GM23338 (cell line): ENCODE measurements at regions not wholly inside any gene's neighbourhood (a gene's known extent, or its start where the extent isn't known, plus 50 kb on each side); places are given as distances from the start of the nearest gene placed in this dataset.

Experiments
- ATAC-seq: fragments of 200-7000 bp; cut with Tn5 transposase; 3 replicates; pipeline ENCODE4 v1.9.1; 2020
- DNase-seq: peaks from one replicate; pipeline ENCODE4 v3.0.0-alpha.2; 2015; ENCODE audit warnings: low spot score
- H2AFZ ChIP-seq: fragments of 200-600 bp; sonication (generic); 2 replicates; pipeline ENCODE4 v1.8.0; 2016; ENCODE audit warnings: antibody characterized with exemption, mild to moderate bottlenecking, moderate library complexity
- H3F3A ChIP-seq: fragments of 200-600 bp; sonication (generic); replicated peaks from 2 replicates; pipeline ENCODE4 v1.8.0; 2017; ENCODE audit warnings: antibody characterized with exemption, mixed run types, low read depth
- H3K27ac ChIP-seq: fragments of 200-600 bp; sonication (generic); 2 replicates; pipeline ENCODE4 v1.6.1; 2016; ENCODE audit warnings: low read depth
- H3K27me3 ChIP-seq: fragments of 200-600 bp; sonication (generic); 2 replicates; pipeline ENCODE4 v1.8.0; 2016; ENCODE audit warnings: mild to moderate bottlenecking, mixed run types, moderate library complexity; ENCODE audit not compliant: insufficient read depth
- H3K36me3 ChIP-seq: fragments of 200-600 bp; sonication (generic); 2 replicates; pipeline ENCODE4 v1.8.0; 2016; ENCODE audit warnings: mild to moderate bottlenecking; ENCODE audit not compliant: insufficient read depth
- H3K4me1 ChIP-seq: fragments of 200-600 bp; sonication (generic); 2 replicates; pipeline ENCODE4 v1.8.0; 2016; ENCODE audit warnings: mild to moderate bottlenecking, moderate library complexity; ENCODE audit not compliant: insufficient read depth
- H3K4me2 ChIP-seq: fragments of 200-600 bp; sonication (generic); 2 replicates; pipeline ENCODE4 v1.7.1; 2017; ENCODE audit warnings: mixed run types
- H3K4me3 ChIP-seq: fragments of 200-600 bp; sonication (generic); 2 replicates; pipeline ENCODE4 v1.6.1; 2016; ENCODE audit warnings: mixed run types
- H3K79me2 ChIP-seq: fragments of 200-600 bp; sonication (generic); replicated peaks from 2 replicates; pipeline ENCODE4 v1.8.0; 2017; ENCODE audit warnings: mild to moderate bottlenecking; ENCODE audit not compliant: insufficient read depth
- H3K9me2 ChIP-seq: fragments of 200-600 bp; sonication (generic); 2 replicates; pipeline ENCODE4 v1.8.0; 2017; ENCODE audit not compliant: insufficient read depth
- H4K20me1 ChIP-seq: fragments of 200-600 bp; sonication (generic); replicated peaks from 2 replicates; pipeline ENCODE4 v1.8.0; 2017; ENCODE audit warnings: mild to moderate bottlenecking; ENCODE audit not compliant: insufficient read depth
- H3K27ac Mint-ChIP-seq: 2 replicates; pipeline ENCODE4 v1.8.0; 2020; ENCODE audit warnings: inconsistent platforms, mild to moderate bottlenecking, moderate library complexity, mixed read lengths
- H3K27me3 Mint-ChIP-seq: 3 replicates; pipeline ENCODE4 v1.8.0; 2022; ENCODE audit warnings: low read depth, mild to moderate bottlenecking, moderate library complexity, mixed read lengths, inconsistent platforms; ENCODE audit not compliant: insufficient read depth, poor library complexity
- H3K36me3 Mint-ChIP-seq: 3 replicates; pipeline ENCODE4 v1.8.0; 2021; ENCODE audit warnings: low read depth, mild to moderate bottlenecking, inconsistent platforms, moderate library complexity, mixed read lengths
- H3K4me1 Mint-ChIP-seq: 3 replicates; pipeline ENCODE4 v1.8.0; 2020; ENCODE audit warnings: mild to moderate bottlenecking, inconsistent platforms, mixed read lengths
- H3K4me3 Mint-ChIP-seq: 3 replicates; pipeline ENCODE4 v1.8.0; 2021; ENCODE audit warnings: moderate library complexity, mild to moderate bottlenecking, inconsistent platforms, mixed read lengths
- H3K9me3 Mint-ChIP-seq: 3 replicates; pipeline ENCODE4 v1.8.0; 2020; ENCODE audit warnings: moderate library complexity, mild to moderate bottlenecking, inconsistent platforms, mixed read lengths
- ETS1 ChIP-seq: IDR thresholded peaks from 2 replicates; pipeline ENCODE4 v1.6.1; 2016; ENCODE audit warnings: antibody characterized with exemption
- JUNB ChIP-seq: IDR thresholded peaks from one replicate; pipeline ENCODE4 v1.6.1; 2016; ENCODE audit warnings: antibody characterized with exemption; ENCODE audit not compliant: unreplicated experiment
- NANOG ChIP-seq: IDR thresholded peaks from 2 replicates; pipeline ENCODE4 v1.6.1; 2016; ENCODE audit warnings: antibody characterized with exemption, borderline replicate concordance
- STAT1 ChIP-seq: IDR thresholded peaks from one replicate; pipeline ENCODE4 v1.6.1; 2016; ENCODE audit warnings: antibody characterized with exemption; ENCODE audit not compliant: unreplicated experiment
- ZNF462 ChIP-seq: fragments of 250-450 bp; sonication (Bioruptor Pico); IDR thresholded peaks from 2 replicates; pipeline ENCODE4 v1.5.0; 2020; ENCODE audit warnings: mild to moderate bottlenecking, moderate library complexity
- TF ChIP-seq, protein P1 (sequence below): IDR thresholded peaks from one replicate; pipeline ENCODE4 v1.6.1; 2018; ENCODE audit warnings: antibody characterized with exemption; ENCODE audit not compliant: unreplicated experiment

DNA sequence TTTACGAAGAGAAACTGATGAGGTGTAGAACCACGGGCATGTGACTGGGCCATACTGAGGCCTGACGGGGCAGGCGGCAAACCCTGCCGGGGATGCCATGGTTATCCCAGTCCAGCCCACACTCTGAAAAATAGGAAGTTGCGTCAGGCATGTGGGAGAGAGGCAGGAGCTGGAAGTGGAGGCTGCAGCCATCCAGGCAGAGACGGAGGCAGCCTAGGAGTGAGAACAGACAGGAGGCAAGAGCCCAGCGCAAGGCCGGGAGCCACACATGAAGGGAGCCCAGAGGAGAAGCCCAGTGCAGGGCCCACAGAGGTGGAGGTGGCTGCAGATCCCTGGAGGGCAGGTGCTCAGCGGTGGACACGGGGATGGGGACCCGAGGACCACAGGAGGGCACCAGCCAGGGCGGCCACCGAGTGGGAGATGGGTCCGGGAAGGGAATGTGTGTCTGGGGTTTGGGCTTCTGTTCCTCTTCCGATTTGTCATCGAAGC is 175.2 kb upstream of the PPP2R2D start:
- Histone ChIP-seq H3K4me3 (0 out of 2 replicates have a peak overlapping the region, but pooled peaks have one; percentile 26), H3K4me1 (peaks cover 11% of the 10 kb centered on the region), H3K9me2 (peaks cover 3% of the 10 kb centered on the region; the same call in 1 of the 2 replicates), H3K79me2 (no peaks in the 10 kb centered on the region), H3K27me3 (no peaks in the 10 kb centered on the region), H3K27ac (no peak overlapping the region), H4K20me1 (no peaks in the 10 kb centered on the region), H3F3A (0 out of 2 replicates have a peak, but pooled peaks cover 3% of the 10 kb centered on the region), H3K4me2 (peak overlapping the region; percentile 62; the same call in 1 of the 2 replicates), H2AFZ (peak overlapping the region; percentile 84), H3K36me3 (no peaks in the 10 kb centered on the region; the same call in 1 of the 2 replicates)
- peaks cover 35% of the 10 kb centered on the region for H3K4me1 Mint-ChIP-seq
- H3K36me3 Mint-ChIP-seq: no peaks in the 10 kb centered on the region
- H3K9me3 Mint-ChIP-seq: no peaks in the 10 kb centered on the region; the same call in 1 of the 3 replicates
- no peak for TF ChIP-seq ZNF462 (CRISPR knock-in tag)
- TF ChIP-seq STAT1: no peak
- no peak for TF ChIP-seq JUNB
- no peak for TF ChIP-seq ETS1
- TF ChIP-seq NANOG: no peak
- TF ChIP-seq, protein P1, sequence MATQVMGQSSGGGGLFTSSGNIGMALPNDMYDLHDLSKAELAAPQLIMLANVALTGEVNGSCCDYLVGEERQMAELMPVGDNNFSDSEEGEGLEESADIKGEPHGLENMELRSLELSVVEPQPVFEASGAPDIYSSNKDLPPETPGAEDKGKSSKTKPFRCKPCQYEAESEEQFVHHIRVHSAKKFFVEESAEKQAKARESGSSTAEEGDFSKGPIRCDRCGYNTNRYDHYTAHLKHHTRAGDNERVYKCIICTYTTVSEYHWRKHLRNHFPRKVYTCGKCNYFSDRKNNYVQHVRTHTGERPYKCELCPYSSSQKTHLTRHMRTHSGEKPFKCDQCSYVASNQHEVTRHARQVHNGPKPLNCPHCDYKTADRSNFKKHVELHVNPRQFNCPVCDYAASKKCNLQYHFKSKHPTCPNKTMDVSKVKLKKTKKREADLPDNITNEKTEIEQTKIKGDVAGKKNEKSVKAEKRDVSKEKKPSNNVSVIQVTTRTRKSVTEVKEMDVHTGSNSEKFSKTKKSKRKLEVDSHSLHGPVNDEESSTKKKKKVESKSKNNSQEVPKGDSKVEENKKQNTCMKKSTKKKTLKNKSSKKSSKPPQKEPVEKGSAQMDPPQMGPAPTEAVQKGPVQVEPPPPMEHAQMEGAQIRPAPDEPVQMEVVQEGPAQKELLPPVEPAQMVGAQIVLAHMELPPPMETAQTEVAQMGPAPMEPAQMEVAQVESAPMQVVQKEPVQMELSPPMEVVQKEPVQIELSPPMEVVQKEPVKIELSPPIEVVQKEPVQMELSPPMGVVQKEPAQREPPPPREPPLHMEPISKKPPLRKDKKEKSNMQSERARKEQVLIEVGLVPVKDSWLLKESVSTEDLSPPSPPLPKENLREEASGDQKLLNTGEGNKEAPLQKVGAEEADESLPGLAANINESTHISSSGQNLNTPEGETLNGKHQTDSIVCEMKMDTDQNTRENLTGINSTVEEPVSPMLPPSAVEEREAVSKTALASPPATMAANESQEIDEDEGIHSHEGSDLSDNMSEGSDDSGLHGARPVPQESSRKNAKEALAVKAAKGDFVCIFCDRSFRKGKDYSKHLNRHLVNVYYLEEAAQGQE: no peak
- no peak for DNase-seq
- ATAC-seq: peak; percentile 18
- H3K27me3 Mint-ChIP-seq: peaks cover 14% of the 10 kb centered on the region
- peak overlapping the region; percentile 75; the same call in 1 of the 2 replicates for H3K27ac Mint-ChIP-seq
- no peak overlapping the region for H3K4me3 Mint-ChIP-seq
